Activated CD8-positive, alpha-beta memory T cell treated with anti-CD3 and anti-CD28 coated beads for 1 hour (primary cell): ENCODE measurements at regions not wholly inside any gene's neighbourhood (a gene's known extent, or its start where the extent isn't known, plus 50 kb on each side); places are given as distances from the start of the nearest gene placed in this dataset.

ENCODE experiments used
- DNase-seq, 2 donors: peaks; one replicate each; pipeline ENCODE4 v3.0.0-alpha.2; 2020; ENCODE audit warnings: low read depth in 1 of 2; ENCODE audit errors: extremely low read depth in 1 of 2

- no peak for DNase-seq
These were observed 197.1 kb upstream of the TPM1 start for GRCh38 chr15:62845241-62846126.

DNA sequence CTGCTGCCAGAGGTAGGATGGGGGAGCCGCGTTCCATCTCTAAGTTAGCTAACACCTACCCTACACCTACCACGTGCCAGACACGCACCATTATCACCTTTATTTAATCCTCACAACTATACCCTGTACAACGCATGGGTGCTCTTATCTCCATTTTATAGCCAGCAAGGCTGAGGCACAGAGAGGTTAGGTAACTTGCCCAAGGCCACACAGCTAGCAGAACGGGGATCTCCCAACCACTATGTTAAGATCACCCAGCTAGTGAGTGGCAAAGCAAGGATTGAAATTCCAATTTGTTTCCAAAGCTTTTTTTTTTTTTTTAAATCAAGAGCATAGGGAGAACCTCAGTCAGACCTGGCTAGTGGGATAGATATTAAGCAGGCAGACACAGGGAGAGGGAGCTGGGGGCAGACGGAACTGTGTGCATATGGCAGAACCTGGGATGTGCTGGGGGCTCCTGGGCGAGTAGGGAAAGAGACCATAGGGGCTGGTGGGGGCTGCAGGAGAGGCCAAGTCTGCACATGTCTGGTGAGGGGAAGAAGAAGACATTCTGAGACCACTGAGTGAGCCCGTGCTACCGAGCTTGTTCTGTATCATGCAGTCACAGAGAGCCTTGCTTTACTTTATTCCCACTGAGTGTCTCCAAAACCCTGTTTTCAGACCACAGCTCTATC lies 196.3 kb upstream of the TPM1 start:
- no peak for DNase-seq

DNA sequence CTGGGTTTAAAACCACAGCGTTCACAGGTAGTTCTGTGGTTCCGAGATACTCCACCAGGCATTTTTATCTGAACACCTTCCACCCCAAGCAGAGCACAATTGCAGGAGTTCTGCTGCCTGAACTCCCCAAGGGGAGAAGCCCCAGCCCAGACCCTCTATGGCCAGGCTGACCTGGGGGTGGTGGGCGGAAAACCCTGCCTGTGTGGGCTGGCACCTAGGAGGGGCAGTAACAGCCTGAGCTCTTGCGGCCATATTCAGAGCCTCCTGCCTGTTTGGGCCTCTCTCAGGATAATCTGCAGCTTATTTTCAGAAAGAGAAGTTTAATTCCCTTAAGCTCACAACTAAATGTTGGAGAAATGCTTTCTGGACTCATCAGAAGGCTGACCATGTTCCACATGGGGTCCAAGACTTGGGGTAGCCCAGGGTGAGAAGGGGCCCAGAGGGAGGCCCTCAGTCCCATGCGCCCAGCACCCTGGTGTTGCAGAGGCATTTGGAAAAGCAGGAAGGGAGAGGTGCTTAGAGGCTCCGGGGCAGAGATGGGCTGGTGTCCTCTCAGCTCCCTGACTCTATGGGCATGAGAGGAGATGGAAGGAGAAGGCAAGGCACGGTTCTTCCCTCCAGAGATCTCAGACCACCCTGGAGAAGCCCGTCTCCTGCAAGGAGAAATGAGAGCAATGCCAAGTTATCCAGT lies 195.6 kb upstream of the TPM1 start:
- no peak for DNase-seq

- no peak for DNase-seq
These were observed 194.6 kb upstream of the TPM1 start for GRCh38 chr15:62847900-62848489.

- DNase-seq = no peak
These were observed 193.9 kb upstream of the TPM1 start for GRCh38 chr15:62848632-62849050.

GRCh38 chr15:62849316-62850106 lies 193.0 kb upstream of the TPM1 start:
- no peak for DNase-seq

DNA sequence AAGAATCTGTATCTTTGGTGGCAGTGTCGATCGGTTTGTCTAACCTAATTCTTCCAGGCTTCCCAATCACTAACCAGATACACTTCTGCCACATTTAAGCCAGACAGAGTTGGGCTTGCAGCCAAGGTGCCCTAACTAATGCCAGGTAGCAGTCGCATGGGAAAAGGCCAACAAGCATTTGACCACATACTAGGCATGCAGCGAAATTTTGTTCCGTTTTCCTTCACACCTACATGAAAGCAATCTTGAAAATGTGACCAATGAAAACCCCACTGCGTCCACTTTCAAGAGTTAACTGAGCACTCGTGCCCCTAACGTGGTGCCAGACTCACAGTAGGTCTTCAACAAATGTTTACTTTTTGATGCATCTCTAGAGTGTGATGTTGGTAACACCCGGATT lies 192.2 kb upstream of the TPM1 start:
- no peak for DNase-seq

DNA sequence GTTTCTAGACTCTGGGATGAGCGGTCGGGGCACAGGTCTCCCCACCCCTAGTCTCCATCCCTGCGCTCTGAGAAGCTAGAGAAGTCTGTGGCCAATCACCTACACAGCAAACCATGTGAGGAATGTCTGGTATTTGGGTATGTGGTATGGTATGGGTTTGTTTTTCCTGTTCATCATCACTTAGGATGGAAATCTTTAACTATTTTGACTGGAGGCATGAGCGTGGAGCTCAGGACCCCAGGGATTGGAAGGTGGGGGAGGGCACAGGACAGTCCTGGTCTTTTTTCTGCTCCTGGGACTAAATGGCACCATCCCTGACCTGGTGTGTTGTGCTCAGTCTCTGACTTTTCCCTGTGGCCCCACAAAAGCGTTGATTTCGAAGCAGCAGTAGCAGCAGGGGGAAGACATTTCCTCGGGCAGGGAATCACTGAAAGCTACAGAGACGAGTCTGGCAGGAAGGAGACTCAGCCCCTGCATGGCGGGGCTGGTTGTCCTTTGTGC lies 191.7 kb upstream of the TPM1 start:
- DNase-seq = no peak

DNA sequence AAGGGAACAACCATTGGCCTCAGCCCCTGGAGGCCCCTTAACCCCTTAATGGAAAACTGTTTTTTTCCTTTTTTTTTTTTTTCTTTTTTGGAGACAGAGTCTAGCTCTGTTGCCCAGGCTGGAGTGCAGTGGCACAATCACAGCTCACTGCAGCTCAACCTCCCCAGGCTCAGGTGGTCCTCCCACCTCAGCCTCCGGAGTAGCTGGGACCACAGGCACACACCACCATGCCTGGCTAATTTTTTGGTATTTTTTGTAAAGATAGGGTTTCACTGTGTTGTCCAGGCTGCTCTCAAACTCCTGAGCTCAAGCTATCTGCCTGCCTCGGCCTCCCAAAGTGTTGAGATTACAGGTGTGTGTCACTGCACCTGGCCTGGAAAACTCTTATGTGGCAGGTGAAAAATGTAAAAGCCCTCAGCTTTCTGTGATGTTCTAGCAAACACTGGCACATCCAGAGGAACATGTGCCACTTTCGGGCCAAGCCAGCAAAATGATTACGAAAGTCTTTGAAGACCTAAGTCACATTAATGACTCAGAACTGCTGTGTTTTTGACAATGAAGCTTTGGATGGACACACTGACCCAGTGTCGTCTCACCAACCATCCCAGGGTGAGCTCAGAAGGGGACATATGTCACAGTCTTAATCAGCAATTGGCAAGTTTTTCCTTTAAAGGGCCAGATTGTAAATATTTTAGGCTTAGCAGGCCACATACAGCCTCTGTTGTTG lies 189.3 kb upstream of the TPM1 start:
- no peak for DNase-seq

DNA sequence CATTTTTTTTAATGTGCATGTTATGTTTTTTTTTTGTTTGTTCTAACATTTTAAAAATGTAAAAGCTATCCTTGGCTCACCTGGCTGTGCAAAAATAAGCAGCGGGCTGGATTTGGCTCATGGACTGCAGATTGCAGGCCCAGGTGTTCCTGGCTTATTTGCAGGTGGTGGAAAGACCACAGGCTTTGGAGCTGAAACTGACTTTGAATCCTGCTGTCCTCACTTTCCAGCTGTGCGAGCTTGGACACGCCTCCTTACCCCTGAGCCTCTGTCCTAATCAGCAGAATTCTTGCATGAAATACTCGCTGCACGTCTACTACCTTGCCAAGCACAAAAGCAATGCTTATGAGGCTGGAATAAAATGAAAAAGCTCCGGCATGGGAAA lies 188.7 kb upstream of the TPM1 start:
- no peak for DNase-seq

DNA sequence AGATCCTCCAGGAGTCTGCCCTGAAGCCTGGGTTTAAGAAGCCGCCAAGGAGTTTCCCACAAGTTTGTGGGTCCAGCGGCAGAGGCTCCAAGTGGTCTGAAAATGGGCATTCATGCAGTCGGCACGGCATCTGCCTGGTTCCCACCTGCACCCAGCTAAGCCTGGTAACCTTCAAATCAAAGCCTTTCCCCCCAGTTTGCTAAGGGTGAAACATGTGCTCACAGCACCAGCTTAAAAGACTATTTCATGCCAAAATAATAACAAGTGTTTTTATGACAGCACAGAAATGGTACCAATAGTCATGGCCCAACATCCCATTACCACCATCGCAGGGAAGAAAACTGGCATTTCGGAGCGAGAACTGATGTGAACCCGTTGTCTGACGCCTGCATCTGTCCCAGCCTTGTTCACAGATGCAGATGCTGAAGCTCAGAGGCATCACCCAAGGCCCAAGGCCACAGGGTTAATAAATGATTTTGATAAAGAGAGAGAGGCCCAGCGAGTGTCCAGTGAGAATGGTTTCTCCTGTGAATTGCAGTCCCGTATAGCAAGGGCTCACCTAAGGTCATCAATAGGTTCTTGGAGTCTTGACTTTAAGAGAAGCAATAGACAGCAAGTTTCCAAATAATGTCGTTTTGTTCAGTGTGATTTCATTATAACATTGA lies 188.0 kb upstream of the TPM1 start:
- DNase-seq = no peak

DNA sequence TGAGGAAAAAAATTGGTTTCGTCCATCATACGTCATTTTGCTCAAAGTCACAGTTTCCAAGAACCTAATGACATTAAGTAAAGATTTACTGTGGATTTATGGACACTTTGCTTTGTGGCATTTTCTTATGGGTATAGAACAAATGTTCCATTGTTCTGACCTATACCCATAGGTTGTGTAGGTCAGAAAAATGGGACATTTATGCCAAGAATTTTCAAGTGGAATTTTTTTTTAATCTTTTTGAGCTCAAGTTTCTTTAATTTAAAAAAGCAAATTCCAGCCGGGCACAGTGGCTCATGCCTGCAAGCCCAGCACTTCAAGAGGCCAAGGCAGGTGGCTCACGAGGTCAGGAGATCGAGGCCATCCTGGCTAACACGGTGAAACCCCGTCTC lies 187.5 kb upstream of the TPM1 start:
- no peak for DNase-seq

- no peak for DNase-seq
These were observed 185.9 kb upstream of the TPM1 start for GRCh38 chr15:62856466-62857246.

DNA sequence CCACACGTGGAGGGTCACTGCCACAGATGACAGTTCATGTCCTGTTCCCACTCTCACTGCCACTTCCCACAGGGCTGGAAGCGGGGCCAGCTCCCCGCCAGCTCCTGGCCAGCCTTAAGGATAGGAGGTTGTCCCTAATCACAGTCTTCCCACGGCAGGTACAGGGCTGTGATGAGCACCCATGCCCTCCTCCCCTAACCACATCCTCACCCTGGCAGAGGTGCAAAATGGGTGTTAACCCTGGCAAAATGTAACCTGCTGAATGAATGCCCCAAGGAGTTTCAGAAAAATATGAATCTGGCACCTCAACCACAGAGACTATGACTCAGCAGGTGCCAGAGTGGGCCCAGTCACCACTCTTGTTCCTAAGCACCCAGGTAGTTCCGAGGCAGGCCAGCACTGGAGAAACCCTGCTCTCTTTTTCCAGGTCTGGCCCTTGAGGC lies 185.1 kb upstream of the TPM1 start:
- DNase-seq = no peak

DNA sequence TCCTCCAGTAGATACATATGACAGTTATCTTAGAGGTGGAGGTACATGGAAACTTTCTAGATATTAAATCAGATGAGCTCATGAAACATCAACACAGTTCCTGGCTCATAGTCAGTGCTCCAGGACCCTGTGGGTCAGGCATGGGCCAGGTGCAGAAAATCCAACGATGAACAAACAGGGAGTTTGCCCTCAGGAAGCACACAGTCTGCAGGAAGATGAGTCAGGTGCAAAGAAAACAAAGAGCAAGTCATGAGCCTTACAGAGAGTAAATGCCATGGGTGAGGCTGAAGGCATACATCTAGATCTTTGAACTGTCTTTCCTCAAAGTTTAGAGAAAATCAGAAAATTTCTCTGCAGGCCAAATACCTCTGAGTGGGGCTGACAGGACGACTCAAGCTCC lies 184.2 kb upstream of the TPM1 start:
- no peak for DNase-seq

DNA sequence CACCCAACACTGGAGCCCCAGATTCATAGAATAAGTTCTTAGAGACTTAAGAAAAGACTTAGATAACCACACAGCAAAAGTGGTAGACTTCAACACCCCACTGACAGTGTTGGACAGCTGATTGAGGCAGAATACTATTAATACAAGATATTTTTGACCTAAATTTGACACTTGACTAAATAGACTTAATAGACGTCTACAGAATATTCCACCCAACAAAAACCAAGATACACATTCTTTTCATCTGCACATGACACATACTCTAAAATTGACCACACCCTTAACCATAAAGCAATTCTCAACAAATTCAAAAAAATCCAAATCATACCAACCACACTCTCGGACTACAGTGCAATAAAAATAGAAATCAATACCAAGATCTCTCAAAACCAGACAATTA lies 179.8 kb upstream of the TPM1 start:
- DNase-seq = no peak

DNA sequence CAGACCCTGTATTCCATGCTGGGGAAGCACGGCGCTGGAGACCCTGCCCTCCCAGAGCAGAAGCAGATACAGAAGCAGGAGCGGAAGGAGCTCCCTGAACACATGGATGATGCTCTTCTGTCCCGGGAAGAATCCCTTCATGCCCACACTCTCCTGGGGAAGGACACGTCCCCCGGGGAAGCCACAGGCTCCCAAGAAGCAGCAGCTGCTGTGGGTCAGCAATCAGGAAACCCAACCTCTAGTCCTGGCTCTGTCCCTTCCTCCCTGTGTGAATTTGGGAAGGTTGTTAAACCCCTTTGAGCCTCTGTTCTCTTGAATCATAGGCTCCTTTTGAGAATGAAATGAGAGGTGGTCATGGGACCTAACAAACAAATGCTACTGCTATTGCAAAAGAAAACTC lies 176.2 kb upstream of the TPM1 start:
- DNase-seq = no peak

- DNase-seq = no peak
These were observed 174.7 kb upstream of the TPM1 start for GRCh38 chr15:62867844-62868243.
